ENCODE measurements at regions not wholly inside any gene's neighbourhood (a gene's known extent, or its start where the extent isn't known, plus 50 kb on each side); places are given as distances from the start of the nearest gene placed in this dataset.

DNA sequence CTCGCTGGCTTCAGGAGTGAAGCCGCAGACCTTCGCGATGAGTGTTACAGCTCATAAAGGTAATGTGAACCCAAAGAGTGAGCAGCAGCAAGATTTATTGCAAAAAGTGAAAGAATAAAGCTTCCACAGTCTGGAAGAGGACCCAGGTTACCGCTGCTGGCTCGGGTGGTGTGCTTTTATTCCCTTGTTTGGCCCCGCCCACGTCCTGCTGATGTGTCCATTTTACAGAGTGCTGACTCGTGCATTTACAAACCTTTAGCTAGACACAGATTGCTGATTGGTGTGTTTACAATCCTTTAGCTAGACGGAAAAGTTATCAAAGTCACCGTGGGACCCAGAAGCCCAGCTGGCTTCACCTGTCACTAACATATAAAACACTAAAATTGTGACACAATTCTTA lies 1464.5 kb downstream of the ZPLD1 start:
- ATAC-seq, result no peak
- H3K36me3 ChIP-seq, result no peaks in the 10 kb centered on the region
- TF ChIP-seq, protein P1, sequence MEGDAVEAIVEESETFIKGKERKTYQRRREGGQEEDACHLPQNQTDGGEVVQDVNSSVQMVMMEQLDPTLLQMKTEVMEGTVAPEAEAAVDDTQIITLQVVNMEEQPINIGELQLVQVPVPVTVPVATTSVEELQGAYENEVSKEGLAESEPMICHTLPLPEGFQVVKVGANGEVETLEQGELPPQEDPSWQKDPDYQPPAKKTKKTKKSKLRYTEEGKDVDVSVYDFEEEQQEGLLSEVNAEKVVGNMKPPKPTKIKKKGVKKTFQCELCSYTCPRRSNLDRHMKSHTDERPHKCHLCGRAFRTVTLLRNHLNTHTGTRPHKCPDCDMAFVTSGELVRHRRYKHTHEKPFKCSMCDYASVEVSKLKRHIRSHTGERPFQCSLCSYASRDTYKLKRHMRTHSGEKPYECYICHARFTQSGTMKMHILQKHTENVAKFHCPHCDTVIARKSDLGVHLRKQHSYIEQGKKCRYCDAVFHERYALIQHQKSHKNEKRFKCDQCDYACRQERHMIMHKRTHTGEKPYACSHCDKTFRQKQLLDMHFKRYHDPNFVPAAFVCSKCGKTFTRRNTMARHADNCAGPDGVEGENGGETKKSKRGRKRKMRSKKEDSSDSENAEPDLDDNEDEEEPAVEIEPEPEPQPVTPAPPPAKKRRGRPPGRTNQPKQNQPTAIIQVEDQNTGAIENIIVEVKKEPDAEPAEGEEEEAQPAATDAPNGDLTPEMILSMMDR (IDR thresholded peaks at IDR 0.05), result no peak
- intact Hi-C loops (cut with DNase I), result no loop called here
- no peak overlapping the region for H3K4me3 ChIP-seq
- no peak overlapping the region for H3K27ac ChIP-seq
- no peaks in the 10 kb centered on the region for H3K27me3 ChIP-seq
- H3K4me1 ChIP-seq, result no peaks in the 10 kb centered on the region
- no peak for DNase-seq
- no peaks in the 10 kb centered on the region for H3K9me3 ChIP-seq

DNA sequence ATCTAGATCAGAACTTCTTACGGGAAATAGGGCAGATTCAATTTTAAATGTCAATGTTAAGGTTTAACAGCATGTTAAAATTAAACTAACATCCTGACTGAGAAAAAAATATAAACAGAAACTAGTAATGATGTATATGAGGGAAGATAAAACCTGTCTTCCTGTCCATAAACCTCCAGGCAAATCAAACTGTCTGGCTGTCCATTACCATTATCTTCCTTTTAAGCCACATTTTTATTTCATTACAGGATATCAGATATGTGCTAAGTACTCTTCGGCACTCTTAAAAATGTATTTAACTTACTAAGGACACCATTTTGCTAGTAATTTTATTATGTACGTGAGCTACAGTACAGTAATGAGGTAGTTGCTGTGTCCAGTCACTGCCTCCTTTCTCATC lies 1461.7 kb upstream of the ALCAM start:
- Histone ChIP-seq H3K36me3 (no peaks in the 10 kb centered on the region), H3K9me3 (no peaks in the 10 kb centered on the region), H3K4me1 (no peaks in the 10 kb centered on the region), H3K27me3 (no peaks in the 10 kb centered on the region), H3K27ac (no peak overlapping the region), H3K4me3 (no peak overlapping the region)
- ATAC-seq (no peak), DNase-seq (no peak)
- intact Hi-C loops (cut with DNase I), result no loop called here
- TF ChIP-seq, protein P1 (IDR thresholded peaks at IDR 0.05), result no peak

DNA sequence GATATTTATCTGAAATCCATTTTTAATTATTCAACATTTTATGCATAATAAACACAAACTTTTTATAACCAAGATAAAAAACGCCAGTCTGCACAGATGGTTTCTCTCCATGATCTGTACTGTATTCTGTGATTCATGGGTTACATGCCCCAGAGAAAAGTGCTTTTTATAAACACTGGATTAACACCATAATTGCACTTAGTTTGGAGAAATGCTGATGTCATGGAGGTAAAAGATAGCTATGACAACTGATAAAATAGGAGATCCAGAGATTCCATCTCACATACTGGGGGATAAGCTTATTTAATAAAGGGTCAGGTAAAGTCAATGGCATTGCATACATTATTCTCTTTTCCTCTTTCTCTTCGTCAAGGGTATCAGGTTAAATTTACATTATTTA lies 1460.4 kb upstream of the ALCAM start:
- no peak overlapping the region for H3K27ac ChIP-seq
- no peaks in the 10 kb centered on the region for H3K4me1 ChIP-seq
- no peak for ATAC-seq
- H3K9me3 ChIP-seq, result no peaks in the 10 kb centered on the region
- intact Hi-C loops (cut with DNase I), result no loop called here
- TF ChIP-seq, protein P1 (IDR thresholded peaks at IDR 0.05), result no peak
- no peaks in the 10 kb centered on the region for H3K27me3 ChIP-seq
- DNase-seq, result no peak
- H3K36me3 ChIP-seq, result no peaks in the 10 kb centered on the region
- no peak overlapping the region for H3K4me3 ChIP-seq

DNA sequence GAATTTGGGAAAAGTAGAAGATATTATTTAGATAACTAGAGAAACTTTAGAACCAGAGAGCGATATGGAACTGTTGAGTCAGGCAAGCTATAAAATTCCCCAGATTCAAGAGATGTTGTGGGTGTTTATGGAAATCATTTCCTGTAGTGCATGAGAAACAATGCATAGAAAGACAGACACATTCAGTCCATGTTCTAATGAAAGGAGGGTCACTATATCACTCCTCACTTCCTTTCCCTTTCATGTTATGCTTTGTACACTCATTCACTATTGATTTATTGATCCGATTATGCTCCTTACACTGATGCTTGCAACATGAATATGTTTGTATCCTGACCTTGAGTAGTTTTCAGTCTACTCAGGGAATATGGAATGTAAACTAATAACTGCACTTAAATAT lies 1459.9 kb upstream of the ALCAM start:
- TF ChIP-seq, protein P1 (IDR thresholded peaks at IDR 0.05), result no peak
- Histone ChIP-seq H3K9me3 (no peaks in the 10 kb centered on the region), H3K4me3 (no peak overlapping the region), H3K27ac (no peak overlapping the region), H3K4me1 (no peaks in the 10 kb centered on the region), H3K27me3 (no peaks in the 10 kb centered on the region), H3K36me3 (no peaks in the 10 kb centered on the region)
- intact Hi-C loops (cut with DNase I), result no loop called here
- no peak for ATAC-seq
- DNase-seq, result no peak

DNA sequence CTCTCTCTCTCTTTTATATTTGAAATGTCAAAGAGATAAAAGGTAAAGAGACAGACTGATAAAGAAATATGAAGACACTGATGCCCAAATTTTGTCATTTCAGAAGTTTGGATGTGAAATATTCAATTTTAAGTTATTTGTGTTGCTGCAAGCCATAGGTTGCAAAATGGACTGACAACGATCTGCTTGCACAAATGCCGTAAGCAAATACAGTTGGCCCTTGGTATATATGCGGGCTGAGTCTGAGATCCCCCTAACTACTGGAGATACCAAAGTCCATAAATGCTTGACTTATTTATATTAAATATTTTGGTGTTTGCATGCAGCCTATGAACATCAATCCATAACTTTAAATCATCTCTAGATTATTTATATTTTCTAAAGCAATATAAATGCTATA lies 1459.1 kb upstream of the ALCAM start:
- intact Hi-C loops (cut with DNase I), result no loop called here
- H3K27ac ChIP-seq, result no peak overlapping the region
- H3K4me1 ChIP-seq, result no peaks in the 10 kb centered on the region
- H3K27me3 ChIP-seq, result no peaks in the 10 kb centered on the region
- H3K9me3 ChIP-seq, result no peaks in the 10 kb centered on the region
- H3K4me3 ChIP-seq, result no peak overlapping the region
- DNase-seq (no peak), ATAC-seq (no peak)
- no peaks in the 10 kb centered on the region for H3K36me3 ChIP-seq
- TF ChIP-seq, protein P1 (IDR thresholded peaks at IDR 0.05), result no peak

DNA sequence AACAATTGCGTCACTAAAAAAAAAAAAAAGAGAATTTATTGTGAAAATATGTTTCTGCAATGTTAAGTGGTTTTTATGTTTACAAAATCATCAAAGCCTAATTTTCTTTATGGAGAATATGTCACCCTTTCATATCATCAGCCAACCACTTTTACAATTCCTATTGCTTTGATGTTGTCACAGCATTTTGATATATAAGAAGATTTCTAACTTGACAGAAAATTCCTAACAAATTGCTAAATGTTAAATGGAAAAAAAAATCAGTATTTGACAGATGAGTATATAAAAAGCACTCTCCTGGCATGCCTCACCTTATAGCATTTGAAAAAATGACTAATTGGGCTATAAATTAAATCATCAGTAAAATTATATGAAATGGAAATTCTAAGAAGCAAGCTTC lies 1457.3 kb upstream of the ALCAM start:
- intact Hi-C loops (cut with DNase I), result no loop called here
- Histone ChIP-seq H3K36me3 (no peaks in the 10 kb centered on the region), H3K4me1 (no peaks in the 10 kb centered on the region), H3K27me3 (no peaks in the 10 kb centered on the region), H3K9me3 (no peaks in the 10 kb centered on the region), H3K4me3 (no peak overlapping the region), H3K27ac (no peak overlapping the region)
- TF ChIP-seq, protein P1 (IDR thresholded peaks at IDR 0.05), result no peak
- no peak for DNase-seq
- ATAC-seq, result no peak

Data from upper lobe of right lung (tissue), 1 donor.